Osteoblast (primary cell): ENCODE measurements at regions not wholly inside any gene's neighbourhood (a gene's known extent, or its start where the extent isn't known, plus 50 kb on each side); places are given as distances from the start of the nearest gene placed in this dataset.

ENCODE experiments used
- DNase-seq: peaks from one replicate; pipeline ENCODE4 v3.0.0; 2011; ENCODE audit warnings: low spot score, mixed read lengths; ENCODE audit not compliant: insufficient read length; ENCODE audit errors: missing footprints
- H2AFZ ChIP-seq: 2 replicates; pipeline ENCODE4 v1.6.0; 2011; ENCODE audit warnings: mild to moderate bottlenecking, low read length
- H3K27ac ChIP-seq: 2 replicates; pipeline ENCODE4 v1.5.1; 2011; ENCODE audit warnings: mild to moderate bottlenecking, low read depth, low read length, moderate library complexity
- H3K27me3 ChIP-seq: 2 replicates; pipeline ENCODE4 v1.6.0; 2012; ENCODE audit warnings: mild to moderate bottlenecking, control low read depth, inconsistent platforms, low read length, moderate library complexity; ENCODE audit not compliant: insufficient read depth
- H3K36me3 ChIP-seq: 2 replicates; pipeline ENCODE4 v1.5.1; 2011; ENCODE audit warnings: mild to moderate bottlenecking, low read length, control low read depth, moderate library complexity; ENCODE audit not compliant: insufficient read depth
- H3K4me1 ChIP-seq: 2 replicates; pipeline ENCODE4 v1.5.1; 2011; ENCODE audit warnings: mild to moderate bottlenecking, low read length, control low read depth, moderate library complexity; ENCODE audit not compliant: insufficient read depth
- H3K4me2 ChIP-seq: 2 replicates; pipeline ENCODE4 v1.6.0; 2011; ENCODE audit warnings: mild to moderate bottlenecking, low read length; ENCODE audit not compliant: insufficient read depth
- H3K4me3 ChIP-seq: fragments of 200-600 bp; sonication (generic); 3 replicates; pipeline ENCODE4 v1.5.1; 2012; ENCODE audit warnings: mild to moderate bottlenecking, low read length, inconsistent platforms; ENCODE audit not compliant: insufficient read depth
- H3K79me2 ChIP-seq: 2 replicates; pipeline ENCODE4 v1.6.0; 2012; ENCODE audit warnings: mild to moderate bottlenecking, low read length, control low read depth, inconsistent platforms; ENCODE audit not compliant: insufficient read depth
- H3K9me3 ChIP-seq: 2 replicates; pipeline ENCODE4 v1.5.1; 2011; ENCODE audit warnings: low read depth, low read length, control low read depth
- H4K20me1 ChIP-seq: 2 replicates; pipeline ENCODE4 v1.6.0; 2012; ENCODE audit warnings: mild to moderate bottlenecking, low read length, control low read depth; ENCODE audit not compliant: insufficient read depth
- CTCF ChIP-seq: IDR thresholded peaks from 2 replicates; pipeline ENCODE4 v1.5.1; 2011; ENCODE audit warnings: mild to moderate bottlenecking, low read depth, low read length, moderate library complexity; ENCODE audit errors: extremely low read depth

GRCh38 chr13:47186471-47186870, 289.6 kb upstream of the HTR2A start:
- H3K36me3 ChIP-seq: no peaks in the 10 kb centered on the region
- no peak overlapping the region for H3K27ac ChIP-seq
- no peak for TF ChIP-seq CTCF
- no peak overlapping the region for H3K4me2 ChIP-seq
- H3K9me3 ChIP-seq: no peaks in the 10 kb centered on the region
- H3K4me3 ChIP-seq: no peak overlapping the region
- peaks cover 2% of the 10 kb centered on the region for H3K4me1 ChIP-seq
- no peaks in the 10 kb centered on the region for H3K79me2 ChIP-seq
- no peaks in the 10 kb centered on the region for H3K27me3 ChIP-seq
- no peak overlapping the region for H2AFZ ChIP-seq
- DNase-seq: no peak
- H4K20me1 ChIP-seq: no peaks in the 10 kb centered on the region

- H3K27me3 ChIP-seq: no peaks in the 10 kb centered on the region
- no peak for DNase-seq
- TF ChIP-seq CTCF: no peak
- no peaks in the 10 kb centered on the region for H3K36me3 ChIP-seq
- no peaks in the 10 kb centered on the region for H3K79me2 ChIP-seq
- H3K9me3 ChIP-seq: no peaks in the 10 kb centered on the region
- no peak overlapping the region for H3K27ac ChIP-seq
- peaks cover 2% of the 10 kb centered on the region for H3K4me1 ChIP-seq
- H3K4me3 ChIP-seq: no peak overlapping the region
- no peaks in the 10 kb centered on the region for H4K20me1 ChIP-seq
- H2AFZ ChIP-seq: no peak overlapping the region
- H3K4me2 ChIP-seq: no peak overlapping the region
These were observed 287.5 kb upstream of the HTR2A start for GRCh38 chr13:47184321-47184720.

GRCh38 chr13:47179321-47179720, 282.5 kb upstream of the HTR2A start:
- Histone ChIP-seq H3K27me3 (no peaks in the 10 kb centered on the region), H3K27ac (no peak overlapping the region), H3K79me2 (no peaks in the 10 kb centered on the region), H3K4me2 (no peak overlapping the region), H3K9me3 (no peaks in the 10 kb centered on the region), H3K36me3 (no peaks in the 10 kb centered on the region), H3K4me3 (no peak overlapping the region), H2AFZ (no peak overlapping the region), H3K4me1 (no peaks in the 10 kb centered on the region), H4K20me1 (no peaks in the 10 kb centered on the region)
- no peak for TF ChIP-seq CTCF
- DNase-seq: no peak

- Histone ChIP-seq H2AFZ (no peak overlapping the region), H4K20me1 (no peaks in the 10 kb centered on the region), H3K4me3 (no peak overlapping the region), H3K4me2 (no peak overlapping the region), H3K36me3 (no peaks in the 10 kb centered on the region), H3K79me2 (no peaks in the 10 kb centered on the region), H3K4me1 (no peaks in the 10 kb centered on the region), H3K27me3 (no peaks in the 10 kb centered on the region), H3K27ac (no peak overlapping the region), H3K9me3 (no peaks in the 10 kb centered on the region)
- no peak for DNase-seq
- TF ChIP-seq CTCF: no peak
These were observed 281.5 kb upstream of the HTR2A start for GRCh38 chr13:47178090-47178950.
